Stomach (tissue), 4 donors: ENCODE measurements at regions not wholly inside any gene's neighbourhood (a gene's known extent, or its start where the extent isn't known, plus 50 kb on each side); places are given as distances from the start of the nearest gene placed in this dataset.

Experiments
- CTCF ChIP-seq, 7 experiments: fragments of 450-650 bp in 4 of 7; fragments of 200-600 bp in 3 of 7; sonication (generic) in 3 of 7; IDR thresholded peaks; one replicate each; pipeline ENCODE4 v1.5.1; 2016 to 2019; ENCODE audit warnings: antibody characterized with exemption in 7 of 7, control low read depth in 2 of 7, mild to moderate bottlenecking in 1 of 7
- EP300 ChIP-seq: sonication (generic); formaldehyde crosslinking; IDR thresholded peaks from one replicate; pipeline ENCODE4 v1.6.1; 2017; ENCODE audit warnings: antibody characterized with exemption
- POLR2A ChIP-seq, 4 donors: fragments of 450-650 bp; IDR thresholded peaks; one replicate each; pipeline ENCODE4 v1.6.1; 2016; ENCODE audit warnings: antibody characterized with exemption in 4 of 4, control low read depth in 2 of 4, mild to moderate bottlenecking in 1 of 4, moderate library complexity in 1 of 4
- POLR2AphosphoS5 ChIP-seq, 3 donors: sonication (generic); formaldehyde crosslinking; IDR thresholded peaks; one replicate each; pipeline ENCODE4 v1.6.1; 2016; ENCODE audit warnings: antibody characterized with exemption in 3 of 3

- TF ChIP-seq CTCF (IDR thresholded peaks at IDR 0.05) (no peak), POLR2AphosphoS5 (IDR thresholded peaks at IDR 0.05) (no peak), POLR2A (IDR thresholded peaks at IDR 0.05) (no peak), EP300 (no peak)
Observed at GRCh38 chr5:68738236-68738635, 355.6 kb upstream of the SLC30A5 start.
